ENCODE measurements at regions not wholly inside any gene's neighbourhood (a gene's known extent, or its start where the extent isn't known, plus 50 kb on each side); places are given as distances from the start of the nearest gene placed in this dataset.
A peak's percentile ranks its signal among the peaks of the same experiment; 100 is the strongest.

DNA sequence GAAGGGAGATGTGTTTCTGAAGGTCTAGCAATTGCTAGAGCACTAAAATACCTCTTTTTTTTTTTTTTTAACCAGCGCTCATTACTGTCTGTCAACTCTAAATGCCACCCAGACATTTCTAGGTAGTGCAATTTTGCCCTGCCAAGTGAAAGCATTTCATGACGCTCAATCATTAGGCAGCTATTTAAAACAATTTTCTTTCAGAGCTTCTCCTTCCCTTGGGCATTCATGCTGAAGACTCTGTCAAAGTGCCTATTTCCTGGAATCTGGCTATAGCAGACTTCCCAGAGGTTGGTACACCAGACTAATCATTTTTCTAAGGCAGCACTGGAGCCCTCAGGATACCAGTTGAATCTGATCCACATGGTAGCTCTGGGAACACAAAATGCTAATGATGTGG, 97.0 kb upstream of the ANKRD55 start:
- H2AFZ ChIP-seq (ENCODE audit: control insufficient read depth, low read length) = peak overlapping the region; percentile 12
- H3K4me2 ChIP-seq (ENCODE audit: control insufficient read depth, extremely low read depth, insufficient read depth, low read depth, low read length) = no peak overlapping the region
- H3K79me2 ChIP-seq (ENCODE audit: control insufficient read depth, insufficient read depth, low read length) = no peaks in the 10 kb centered on the region
- peaks cover 19% of the 10 kb centered on the region for H3K4me1 ChIP-seq (ENCODE audit: control insufficient read depth, extremely low read depth, insufficient read depth, low read length)
- H3K36me3 ChIP-seq (ENCODE audit: control insufficient read depth in 2 of 2, extremely low read depth in 1 of 2, insufficient read depth in 2 of 2, low read length in 2 of 2) = no peaks in the 10 kb centered on the region
- no peaks in the 10 kb centered on the region for H3K9me1 ChIP-seq (ENCODE audit: control insufficient read depth, extremely low read depth, insufficient read depth, low read length)
- H3K4me3 ChIP-seq (ENCODE audit: control insufficient read depth in 2 of 3, extremely low read depth in 1 of 3, insufficient read depth in 2 of 3, low read depth in 1 of 3, low read length in 3 of 3) = no peak overlapping the region
- H4K20me1 ChIP-seq (ENCODE audit: control insufficient read depth, extremely low read depth, insufficient read depth, low read length) = no peaks in the 10 kb centered on the region
- H3K27ac ChIP-seq (ENCODE audit: control insufficient read depth, insufficient read depth, low read length) = no peak overlapping the region
- dilution Hi-C loops (cut with MboI; ENCODE audit: extremely low pct_ligation_motif_present, low sequenced_read_pairs) = no loop called here
- no peak for DNase-seq (ENCODE audit: low read depth, low spot score)
- no peak for FAIRE-seq
- H3K9me3 ChIP-seq (ENCODE audit: control insufficient read depth, low read depth, low read length) = no peaks in the 10 kb centered on the region
- TF ChIP-seq EZH2 (IDR thresholded peaks at IDR 0.05; ENCODE audit: low read length) (no peak), CTCF (optimal IDR thresholded peaks at IDR 0.05 in 1 of 3, IDR thresholded peaks at IDR 0.05 in 1 of 3, conservative IDR thresholded peaks at IDR 0.05 in 1 of 3; ENCODE audit: extremely low read depth in 1 of 3, insufficient read depth in 2 of 3, low read length in 3 of 3) (no peak)
- no peak overlapping the region for H3K9ac ChIP-seq (ENCODE audit: control insufficient read depth, extremely low read depth, insufficient read depth, low read length)
- H3K27me3 ChIP-seq (ENCODE audit: control insufficient read depth, extremely low read depth, insufficient read depth, low read length) = no peaks in the 10 kb centered on the region

DNA sequence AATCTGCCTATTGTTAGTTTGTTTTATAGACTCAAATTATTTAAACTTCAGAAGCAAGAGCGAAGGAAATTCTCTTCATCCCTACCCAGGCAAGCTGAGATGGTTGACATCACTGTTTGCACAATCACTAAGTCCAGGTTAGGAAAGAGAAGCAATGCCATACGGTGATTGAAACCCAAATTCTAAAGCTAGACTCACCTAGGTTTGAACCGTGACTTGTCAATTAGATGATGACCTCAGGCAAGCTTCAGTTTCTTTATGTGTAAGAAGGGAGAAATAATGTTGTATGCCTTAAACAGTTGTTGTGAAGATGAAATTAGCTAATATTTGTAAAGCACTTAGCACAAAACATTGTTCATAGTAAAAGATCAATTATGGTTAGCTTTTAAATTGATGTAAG, 96.5 kb upstream of the ANKRD55 start:
- FAIRE-seq = peak; percentile 26
- H3K4me2 ChIP-seq (ENCODE audit: control insufficient read depth, extremely low read depth, insufficient read depth, low read depth, low read length) = peak overlapping the region; percentile 67

More for the DNA sequence above, 96.5 kb upstream of the ANKRD55 start:
- H3K4me3 ChIP-seq (ENCODE audit: control insufficient read depth in 2 of 3, extremely low read depth in 1 of 3, insufficient read depth in 2 of 3, low read depth in 1 of 3, low read length in 3 of 3) = no peak overlapping the region
- no peak for DNase-seq (ENCODE audit: low read depth, low spot score)
- dilution Hi-C loops (cut with MboI; ENCODE audit: extremely low pct_ligation_motif_present, low sequenced_read_pairs) = no loop called here
- peak overlapping the region; percentile 84 for H2AFZ ChIP-seq (ENCODE audit: control insufficient read depth, low read length)
- no peaks in the 10 kb centered on the region for H3K27me3 ChIP-seq (ENCODE audit: control insufficient read depth, extremely low read depth, insufficient read depth, low read length)
- H3K79me2 ChIP-seq (ENCODE audit: control insufficient read depth, insufficient read depth, low read length) = no peaks in the 10 kb centered on the region
- H4K20me1 ChIP-seq (ENCODE audit: control insufficient read depth, extremely low read depth, insufficient read depth, low read length) = no peaks in the 10 kb centered on the region
- H3K27ac ChIP-seq (ENCODE audit: control insufficient read depth, insufficient read depth, low read length) = peak overlapping the region; percentile 89
- no peak overlapping the region for H3K9ac ChIP-seq (ENCODE audit: control insufficient read depth, extremely low read depth, insufficient read depth, low read length)
- no peaks in the 10 kb centered on the region for H3K9me3 ChIP-seq (ENCODE audit: control insufficient read depth, low read depth, low read length)
- no peaks in the 10 kb centered on the region for H3K36me3 ChIP-seq (ENCODE audit: control insufficient read depth in 2 of 2, extremely low read depth in 1 of 2, insufficient read depth in 2 of 2, low read length in 2 of 2)
- H3K9me1 ChIP-seq (ENCODE audit: control insufficient read depth, extremely low read depth, insufficient read depth, low read length) = no peaks in the 10 kb centered on the region
- TF ChIP-seq EZH2 (IDR thresholded peaks at IDR 0.05; ENCODE audit: low read length) = no peak
- H3K4me1 ChIP-seq (ENCODE audit: control insufficient read depth, extremely low read depth, insufficient read depth, low read length) = peaks cover 19% of the 10 kb centered on the region
